Fibroblast of the conjunctiva (primary cell): ENCODE measurements at regions not wholly inside any gene's neighbourhood (a gene's known extent, or its start where the extent isn't known, plus 50 kb on each side); places are given as distances from the start of the nearest gene placed in this dataset.
"Not testable (repeated sequence)": the region's sequence is repeated elsewhere in the genome, so short reads cannot be mapped to it uniquely, and the experiment has no call there.

Experiments used
- DNase-seq: peaks from one replicate; pipeline ENCODE4 v3.0.0-alpha.2; 2010; ENCODE audit warnings: low read depth

GRCh38 chr13:44848920-44849676 is 140.2 kb downstream of the NUFIP1 start:
- no peak for DNase-seq

DNA sequence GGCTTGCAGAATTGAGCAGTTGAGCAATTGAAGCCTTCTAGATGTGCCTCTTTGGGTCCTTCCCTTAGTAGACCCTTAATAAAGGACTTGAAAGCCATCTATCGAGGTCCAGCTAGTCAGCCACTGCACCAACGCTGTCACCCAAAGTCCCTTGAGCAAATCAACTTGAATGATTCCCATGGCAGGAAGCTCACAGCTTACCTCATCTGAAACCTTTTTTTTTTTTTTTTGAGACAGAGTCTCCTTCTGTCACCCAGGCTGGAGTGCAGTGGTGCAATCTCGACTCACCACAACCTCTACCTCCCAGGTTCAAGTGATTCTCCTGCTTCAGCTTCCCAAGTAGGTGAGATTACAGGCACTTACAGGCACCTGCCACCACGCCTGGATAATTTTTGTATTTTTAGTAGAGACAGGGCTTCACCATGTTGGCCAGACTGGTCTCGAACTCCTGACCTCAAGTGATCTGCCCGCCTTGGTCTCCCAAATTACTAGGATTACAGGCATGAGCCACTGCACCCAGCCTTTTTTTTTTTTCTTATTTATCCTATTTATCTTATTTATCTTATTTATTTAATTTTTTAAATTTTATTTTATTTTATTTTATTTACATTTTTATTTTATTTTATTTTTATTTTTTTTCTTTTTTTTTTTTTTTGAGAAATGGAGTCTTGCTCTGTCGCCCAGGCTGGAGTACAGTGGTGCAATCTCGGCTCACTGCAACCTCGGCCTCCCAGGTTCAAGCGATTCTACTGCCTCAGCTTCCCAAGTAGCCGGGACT is 143.8 kb downstream of the NUFIP1 start:
- DNase-seq, result not testable (repeated sequence)

DNA sequence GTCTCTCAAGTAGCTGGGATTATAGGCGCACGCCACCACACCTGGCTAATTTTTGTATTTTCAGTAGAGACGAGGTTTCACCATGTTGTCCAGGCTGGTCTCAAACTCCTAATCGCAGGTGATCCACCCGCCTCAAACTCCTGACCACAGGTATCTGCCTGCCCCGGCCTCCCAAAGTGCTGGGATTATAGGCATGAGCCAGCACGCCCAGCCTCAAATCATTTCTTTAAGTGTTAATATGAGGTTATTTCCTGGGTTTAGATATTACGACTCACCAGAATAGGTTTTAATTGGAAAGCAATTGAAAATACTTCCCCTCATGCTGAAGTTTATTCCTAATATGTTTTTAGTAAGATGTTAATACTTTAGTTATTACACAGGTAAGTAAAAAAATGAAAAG is 144.5 kb downstream of the NUFIP1 start:
- no peak for DNase-seq

DNA sequence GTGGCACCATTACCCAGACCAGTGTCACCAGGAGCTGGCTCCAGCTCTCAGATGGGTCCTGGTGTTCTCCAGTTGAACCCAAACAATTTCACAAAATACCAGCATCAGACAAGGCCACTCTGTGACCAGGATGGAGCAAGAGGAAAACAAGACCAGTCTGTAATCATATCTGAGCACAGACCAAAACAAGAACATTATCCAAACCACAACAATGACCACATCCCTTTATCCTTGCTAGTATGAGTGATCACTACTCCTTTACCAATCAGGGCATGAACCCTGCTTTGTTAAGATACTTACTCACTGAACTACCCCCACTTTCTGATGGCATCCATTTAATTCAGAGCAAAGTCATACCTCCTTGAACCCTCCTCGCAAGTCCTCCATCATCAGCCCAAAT is 145.9 kb downstream of the NUFIP1 start:
- DNase-seq, result no peak

GRCh38 chr13:44842158-44842557 is 147.1 kb downstream of the NUFIP1 start:
- DNase-seq, result peak; percentile 5

GRCh38 chr13:44840131-44840530 is 149.1 kb downstream of the NUFIP1 start:
- no peak for DNase-seq

DNA sequence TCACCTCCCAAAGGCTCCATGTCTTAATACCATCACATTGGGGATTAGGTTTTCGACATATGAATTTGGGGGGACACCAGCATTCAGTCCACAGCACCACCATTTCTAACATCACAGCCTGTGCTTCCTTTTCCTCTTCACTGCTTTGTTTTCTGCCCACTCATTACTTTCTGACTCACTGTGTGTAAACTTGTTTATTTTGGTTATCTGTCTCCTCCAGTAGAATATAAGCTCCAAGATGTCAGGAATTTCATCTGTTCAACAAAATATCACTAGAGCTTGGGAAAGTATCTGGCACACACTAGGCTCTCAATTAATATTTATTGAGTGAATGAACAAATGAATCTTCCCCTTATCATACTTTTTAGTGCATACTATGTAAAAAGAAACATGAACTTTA is 152.0 kb downstream of the NUFIP1 start:
- DNase-seq, result no peak

GRCh38 chr13:44834404-44834803 is 154.9 kb downstream of the NUFIP1 start:
- DNase-seq, result no peak

DNA sequence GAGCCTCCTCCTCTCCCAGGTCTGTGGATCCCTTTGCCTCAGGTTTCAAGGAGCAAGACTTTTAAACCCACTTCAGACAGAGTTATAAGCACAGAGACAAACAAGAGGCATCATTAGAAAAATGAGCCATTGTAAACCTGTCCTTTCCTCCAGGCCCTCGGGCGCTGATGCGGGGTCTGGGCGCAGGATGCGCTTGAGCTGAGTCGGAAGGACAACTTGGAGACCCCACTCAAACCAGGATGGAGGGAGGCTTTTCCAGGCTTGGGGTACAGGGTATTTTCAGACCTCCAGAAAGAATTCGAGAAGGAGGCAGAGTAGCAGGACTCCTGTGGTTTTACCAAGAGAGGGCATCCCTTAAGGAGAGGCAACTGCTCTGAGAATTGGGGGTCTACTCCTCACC is 155.6 kb downstream of the NUFIP1 start:
- no peak for DNase-seq

GRCh38 chr13:44833139-44833538 is 156.1 kb downstream of the NUFIP1 start:
- DNase-seq, result no peak

- DNase-seq, result no peak
These were observed 162.5 kb downstream of the NUFIP1 start for GRCh38 chr13:44826591-44827350.

DNA sequence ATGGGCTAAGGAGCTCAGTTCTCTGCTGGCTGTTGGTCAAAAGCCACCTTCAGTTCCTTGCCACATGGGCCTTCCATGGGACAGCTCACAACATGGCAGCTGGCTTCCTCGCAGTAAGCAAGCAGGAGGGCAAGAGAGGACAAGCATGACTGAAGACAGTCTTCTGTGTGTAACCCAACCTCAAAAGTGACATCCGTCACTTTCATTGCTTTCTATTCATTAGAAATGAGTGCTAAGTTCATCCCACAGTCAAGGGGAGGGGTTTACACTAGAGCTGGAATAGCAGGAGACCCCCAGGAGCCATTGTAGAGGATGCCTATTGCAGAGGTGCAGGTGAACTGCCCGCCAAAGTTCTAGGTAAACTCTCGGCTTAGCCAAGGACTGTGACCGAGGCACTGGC is 163.3 kb downstream of the NUFIP1 start:
- DNase-seq, result no peak

- not testable (repeated sequence) for DNase-seq
These were observed 165.7 kb downstream of the NUFIP1 start for GRCh38 chr13:44823555-44823954.

- DNase-seq, result no peak
These were observed 167.0 kb downstream of the NUFIP1 start for GRCh38 chr13:44822291-44822690.

- DNase-seq, result no peak
These were observed 169.5 kb downstream of the NUFIP1 start for GRCh38 chr13:44819772-44820171.

GRCh38 chr13:44819245-44819644 is 170.0 kb downstream of the NUFIP1 start:
- DNase-seq, result peak; percentile 35

DNA sequence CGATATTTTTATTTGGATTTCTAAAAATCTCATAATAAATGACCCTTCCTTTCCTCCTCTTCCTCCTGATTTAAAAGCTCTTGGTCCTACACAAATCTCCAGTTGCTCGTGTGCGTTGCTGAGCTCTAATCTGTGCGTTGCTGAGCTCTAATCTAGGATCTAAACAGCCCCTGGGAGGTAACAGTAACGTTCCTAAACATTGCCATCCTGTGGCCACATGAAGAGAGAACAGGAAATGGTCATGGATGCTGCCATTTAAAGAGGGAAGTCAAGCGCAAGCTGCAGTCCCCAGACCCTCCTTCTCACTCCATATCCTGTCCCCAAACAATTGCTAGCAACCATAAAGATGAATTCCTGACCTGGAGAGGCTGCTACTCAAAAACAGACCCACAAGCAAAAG is 170.8 kb downstream of the NUFIP1 start:
- DNase-seq, result no peak

GRCh38 chr13:44818016-44818415 is 171.3 kb downstream of the NUFIP1 start:
- no peak for DNase-seq

GRCh38 chr13:44817131-44817671 is 172.1 kb downstream of the NUFIP1 start:
- no peak for DNase-seq

DNA sequence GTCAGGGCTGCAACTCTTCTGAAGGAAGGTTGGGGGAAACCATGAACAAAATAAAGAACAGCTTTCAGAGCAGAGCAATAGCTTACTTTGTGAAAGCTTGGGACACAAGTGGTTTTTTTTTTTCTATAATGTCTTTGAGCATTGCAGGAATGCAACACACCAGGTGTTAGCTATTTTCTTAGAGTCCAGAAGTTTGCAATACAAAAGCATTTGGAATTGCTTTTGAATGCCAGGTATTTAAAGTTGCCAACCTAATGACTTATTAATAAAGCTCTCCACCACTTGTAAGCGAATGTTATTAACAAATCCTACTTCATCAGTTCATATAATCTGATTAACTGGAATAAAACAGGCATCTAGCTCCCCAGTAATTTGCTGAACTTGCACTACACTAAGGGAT is 172.6 kb downstream of the NUFIP1 start:
- no peak for DNase-seq

- DNase-seq, result peak; percentile 90
These were observed 173.6 kb downstream of the NUFIP1 start for GRCh38 chr13:44815623-44816022.

DNA sequence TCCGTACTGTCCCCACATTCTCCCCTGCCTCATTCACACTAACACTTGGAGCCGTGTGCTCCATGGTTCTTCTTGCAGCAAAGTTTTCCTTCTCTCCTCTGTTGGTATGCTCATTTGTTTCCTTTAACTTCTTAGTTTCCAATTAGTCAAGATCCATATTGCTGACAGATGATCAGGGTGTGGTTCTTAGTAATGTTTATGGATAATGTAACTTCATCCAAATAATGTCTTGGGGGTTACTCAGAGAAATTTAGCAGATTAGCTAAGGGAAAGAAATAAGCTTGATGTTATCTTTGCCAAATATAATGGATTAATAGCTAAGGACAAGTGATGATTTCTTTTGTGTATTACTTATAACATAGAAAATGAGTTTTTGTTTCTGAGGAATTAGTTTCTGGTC is 174.4 kb downstream of the NUFIP1 start:
- no peak for DNase-seq

DNA sequence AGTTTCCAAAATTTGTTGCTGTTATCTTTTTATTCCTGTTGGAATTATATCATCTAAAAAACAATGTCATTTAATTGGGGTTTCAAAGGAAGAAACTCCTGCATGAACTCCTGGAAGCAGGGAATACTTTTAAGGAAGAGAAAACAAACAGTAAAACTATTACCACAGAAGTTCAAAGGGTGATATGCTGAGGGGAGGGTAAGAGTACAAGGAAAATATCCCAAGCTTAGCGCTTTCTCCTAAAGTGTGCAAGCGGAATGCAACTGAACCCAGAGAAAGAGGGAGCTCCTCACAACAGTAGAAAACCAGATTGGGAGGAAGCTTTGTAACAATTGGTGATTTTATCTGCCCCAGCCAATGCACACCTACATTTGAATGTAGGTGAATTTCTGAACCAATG is 175.1 kb downstream of the NUFIP1 start:
- no peak for DNase-seq
